NB4 (cell line): ENCODE measurements at regions not wholly inside any gene's neighbourhood (a gene's known extent, or its start where the extent isn't known, plus 50 kb on each side); places are given as distances from the start of the nearest gene placed in this dataset.

Source experiments
- DNase-seq: peaks from one replicate; pipeline ENCODE4 v3.0.0; 2010; ENCODE audit warnings: low read depth
- H3K4me3 ChIP-seq: one replicate; pipeline ENCODE4 v1.5.1; 2011; ENCODE audit warnings: mild to moderate bottlenecking, low read depth, low read length, moderate library complexity
- CTCF ChIP-seq: IDR thresholded peaks from one replicate; pipeline ENCODE4 v1.5.1; 2012; ENCODE audit warnings: low read depth, low read length
- MAX ChIP-seq: IDR thresholded peaks from 2 replicates; pipeline ENCODE4 v1.6.1; 2011; ENCODE audit warnings: low read depth, low read length
- MYC ChIP-seq: IDR thresholded peaks from 2 replicates; pipeline ENCODE4 v1.6.1; 2011; ENCODE audit warnings: low read depth, low read length
- POLR2A ChIP-seq: IDR thresholded peaks from 2 replicates; pipeline ENCODE4 v1.6.1; 2011; ENCODE audit warnings: mild to moderate bottlenecking; ENCODE audit not compliant: insufficient read length; ENCODE audit errors: extremely low read depth

DNA sequence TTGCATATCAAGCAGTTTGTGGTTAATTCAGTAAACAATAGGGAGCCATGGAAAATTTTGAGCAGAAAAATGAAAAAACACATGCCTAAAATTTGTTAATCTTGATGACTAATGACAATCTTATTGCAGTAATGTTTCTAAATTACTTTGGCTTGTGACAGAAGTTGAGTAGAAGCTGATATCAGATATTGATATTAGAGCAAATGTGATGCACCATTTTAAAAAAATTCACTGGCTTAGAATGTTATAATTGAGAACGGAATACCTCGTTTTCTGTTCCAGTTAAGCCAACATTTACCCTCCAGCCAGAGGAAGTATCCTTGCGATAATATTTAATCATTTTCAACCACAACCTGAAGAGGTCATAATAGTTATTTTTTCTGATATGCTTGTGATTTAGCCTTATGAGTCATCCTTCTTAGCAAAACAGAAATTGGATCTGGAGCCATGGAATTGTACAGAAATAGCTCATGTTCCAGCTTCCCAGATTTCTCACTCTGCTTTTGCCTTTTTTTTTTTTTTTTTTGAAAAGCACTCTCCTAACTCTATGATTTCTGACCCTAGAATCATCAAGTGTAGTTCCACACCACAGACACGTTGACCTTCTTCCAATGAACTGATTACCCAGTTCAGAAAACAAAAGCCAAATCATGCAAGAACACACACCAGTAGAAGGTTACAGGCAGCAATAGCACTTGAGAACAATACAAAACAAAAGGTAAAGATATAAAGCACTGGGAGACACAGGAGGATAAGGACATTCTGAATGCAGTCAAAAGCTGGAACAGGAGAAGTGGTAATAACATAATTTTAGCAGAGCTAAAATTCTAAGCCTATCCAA, 96.8 kb upstream of the PHYHIPL start:
- TF ChIP-seq CTCF, result no peak
- no peak for TF ChIP-seq MYC
- TF ChIP-seq MAX, result no peak
- no peak for DNase-seq
- no peak overlapping the region for H3K4me3 ChIP-seq

GRCh38 chr10:59082249-59082648, 94.2 kb upstream of the PHYHIPL start:
- TF ChIP-seq CTCF, result no peak
- H3K4me3 ChIP-seq, result no peak overlapping the region
- no peak for DNase-seq

- TF ChIP-seq POLR2A, result no peak
- TF ChIP-seq MAX, result no peak
- no peak for TF ChIP-seq MYC
- no peak for TF ChIP-seq CTCF
- no peak for DNase-seq
- H3K4me3 ChIP-seq, result no peak overlapping the region
These were observed 91.4 kb upstream of the PHYHIPL start for GRCh38 chr10:59085054-59085453.

- H3K4me3 ChIP-seq, result no peak overlapping the region
- no peak for DNase-seq
- TF ChIP-seq MYC (no peak), CTCF (no peak), MAX (no peak)
These were observed 90.5 kb upstream of the PHYHIPL start for GRCh38 chr10:59085711-59086502.

- TF ChIP-seq CTCF, result no peak
- no peak for TF ChIP-seq MAX
- no peak for TF ChIP-seq POLR2A
- no peak for TF ChIP-seq MYC
- no peak overlapping the region for H3K4me3 ChIP-seq
- no peak for DNase-seq
These were observed 89.0 kb upstream of the PHYHIPL start for GRCh38 chr10:59087486-59087885.
